Ovary (tissue), 3 donors: ENCODE measurements at regions not wholly inside any gene's neighbourhood (a gene's known extent, or its start where the extent isn't known, plus 50 kb on each side); places are given as distances from the start of the nearest gene placed in this dataset.

Source experiments
- CTCF ChIP-seq, 3 donors: fragments of 450-650 bp in 2 of 3; fragments of 200-600 bp in 1 of 3; IDR thresholded peaks; one replicate each; pipeline versions ENCODE4 v1.5.1 to v1.8.0; 2016 to 2022; ENCODE audit warnings: antibody characterized with exemption in 3 of 3, mild to moderate bottlenecking in 1 of 3
- POLR2A ChIP-seq: fragments of 450-650 bp; IDR thresholded peaks from one replicate; pipeline ENCODE4 v1.6.1; 2017; ENCODE audit warnings: antibody characterized with exemption, mild to moderate bottlenecking, moderate library complexity
- donor health status: DM: no; HTN: no; CAD: no.

GRCh38 chr3:74713977-74714376 is 99.5 kb upstream of the CNTN3 start:
- TF ChIP-seq CTCF (IDR thresholded peaks at IDR 0.05) (no peak), POLR2A (no peak)
